Left cardiac atrium (tissue), 4 donors: ENCODE measurements at regions not wholly inside any gene's neighbourhood (a gene's known extent, or its start where the extent isn't known, plus 50 kb on each side); places are given as distances from the start of the nearest gene placed in this dataset.

ENCODE experiments used
- ATAC-seq, 2 donors: fragments of 200-7000 bp; cut with Tn5 transposase; one replicate each; pipeline ENCODE4 v1.9.1; 2020; ENCODE audit warnings: mild to moderate bottlenecking in 2 of 2, moderate library complexity in 2 of 2
- DNase-seq: peaks from one replicate; pipeline ENCODE4 v3.0.0-alpha.2; 2020
- intact Hi-C, 2 donors: fragments of 100-400 bp; cut with DNase I; formaldehyde crosslinking; loops; one replicate each; pipeline versions ENCODE4 v1.14.1 to v1.15.1; 2022 to 2023
- donor health status: DM: no; HTN: yes; CAD: no.
- donor health status: DM: no; HTN: yes; CAD: no; lungs with severe emphysema.
- donor health status: DM: yes; HTN: yes; CAD: no.
- donor health status: Dilated cardiomyopathy.

DNA sequence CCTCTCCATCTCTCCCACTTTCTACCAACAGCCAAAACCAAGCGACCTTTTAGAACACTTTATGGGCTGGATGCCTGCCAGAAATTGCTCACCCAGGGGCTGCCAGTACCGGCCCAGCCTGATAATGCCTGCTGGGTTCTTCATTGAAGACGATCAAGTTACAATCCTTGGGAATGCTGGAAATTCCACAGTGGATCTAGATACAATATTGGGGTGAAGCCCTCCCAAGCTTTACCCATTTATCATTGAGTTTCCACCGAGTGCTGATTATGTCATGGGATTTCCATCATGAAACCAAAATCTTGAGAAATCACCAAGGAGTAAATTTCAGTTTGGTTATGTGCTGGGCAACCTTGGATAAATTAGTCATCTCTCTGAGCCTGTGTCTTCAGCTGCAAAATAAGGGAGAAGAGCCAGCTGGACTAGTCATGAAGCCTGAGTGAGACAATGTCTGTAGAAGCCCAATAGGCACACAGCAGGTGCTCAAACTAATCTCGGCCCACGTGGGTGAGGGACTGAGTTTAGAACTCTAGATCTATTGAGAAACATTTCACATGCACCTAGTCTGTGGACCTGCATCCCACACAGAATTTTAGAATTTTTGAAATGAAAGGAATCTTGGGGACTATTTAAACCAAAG lies 75.5 kb upstream of the CLMN start:
- intact Hi-C loops = no loop called here
- DNase-seq (peak; percentile 37), ATAC-seq (peak in 1 of 2 donors; percentile 81)

GRCh38 chr14:95394297-95395097 lies 74.8 kb upstream of the CLMN start:
- intact Hi-C loops = no loop called here
- ATAC-seq (no peak), DNase-seq (no peak)

DNA sequence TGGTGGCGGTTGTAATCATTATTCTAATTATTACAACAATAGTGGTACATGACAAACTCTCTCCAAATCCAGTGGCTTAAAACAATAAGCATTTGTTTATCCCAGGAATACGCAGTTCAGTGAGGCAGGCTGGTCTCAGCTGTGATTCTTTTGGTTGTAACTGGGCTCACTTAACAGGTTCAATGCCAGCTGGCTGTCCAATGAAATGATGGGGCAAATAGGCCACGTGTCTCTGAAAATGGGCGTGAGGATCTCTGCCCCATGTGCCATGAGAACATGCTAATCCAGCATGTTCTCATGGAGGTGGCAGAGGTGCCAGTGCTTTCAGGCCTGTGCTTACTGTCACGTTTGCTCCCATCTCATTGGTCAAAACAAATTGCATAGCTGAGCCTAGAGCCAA lies 73.1 kb upstream of the CLMN start:
- no peak for ATAC-seq
- DNase-seq = no peak
- intact Hi-C loops = no loop called here

DNA sequence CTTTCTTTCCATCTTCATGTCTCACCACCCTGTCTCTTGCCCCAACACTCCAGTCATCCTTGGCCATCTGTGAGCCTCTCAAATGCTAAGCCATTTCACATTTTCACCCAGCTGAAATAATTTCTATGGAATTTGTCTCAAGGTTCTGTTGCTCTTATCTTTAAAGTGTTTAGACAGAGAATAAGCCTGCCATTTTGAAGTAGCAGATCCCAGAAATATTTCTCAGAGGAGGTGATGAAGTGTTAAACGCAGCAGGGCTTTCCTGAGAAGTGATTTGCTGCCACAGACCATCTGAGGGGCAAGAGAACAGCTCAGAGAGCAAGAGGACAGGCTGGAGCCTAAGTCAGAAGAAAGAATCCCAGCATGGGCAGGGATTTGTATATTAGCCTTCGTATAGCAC lies 71.6 kb upstream of the CLMN start:
- intact Hi-C loops = no loop called here
- ATAC-seq (no peak), DNase-seq (no peak)

- DNase-seq = peak; percentile 90
- intact Hi-C loops = no loop called here
- peak; percentile 89 to 96 for ATAC-seq
Measured at GRCh38 chr14:95389471-95390011, 69.8 kb upstream of the CLMN start.

- intact Hi-C loops = no loop called here
- ATAC-seq (no peak), DNase-seq (no peak)
Measured at GRCh38 chr14:95388699-95389098, 69.0 kb upstream of the CLMN start.

GRCh38 chr14:95387826-95388445 lies 68.2 kb upstream of the CLMN start:
- intact Hi-C loops = no loop called here
- no peak for DNase-seq

GRCh38 chr14:95386536-95387095 lies 66.9 kb upstream of the CLMN start:
- intact Hi-C loops = no loop called here
- ATAC-seq (no peak), DNase-seq (no peak)

More at GRCh38 chr14:95387826-95388445, 68.2 kb upstream of the CLMN start:
- no peak for ATAC-seq

- DNase-seq (no peak), ATAC-seq (no peak)
- intact Hi-C loops = no loop called here
Measured at GRCh38 chr14:95385701-95386100, 66.0 kb upstream of the CLMN start.

GRCh38 chr14:95382747-95383146 lies 63.0 kb upstream of the CLMN start:
- intact Hi-C loops = no loop called here
- ATAC-seq (no peak), DNase-seq (no peak)

DNA sequence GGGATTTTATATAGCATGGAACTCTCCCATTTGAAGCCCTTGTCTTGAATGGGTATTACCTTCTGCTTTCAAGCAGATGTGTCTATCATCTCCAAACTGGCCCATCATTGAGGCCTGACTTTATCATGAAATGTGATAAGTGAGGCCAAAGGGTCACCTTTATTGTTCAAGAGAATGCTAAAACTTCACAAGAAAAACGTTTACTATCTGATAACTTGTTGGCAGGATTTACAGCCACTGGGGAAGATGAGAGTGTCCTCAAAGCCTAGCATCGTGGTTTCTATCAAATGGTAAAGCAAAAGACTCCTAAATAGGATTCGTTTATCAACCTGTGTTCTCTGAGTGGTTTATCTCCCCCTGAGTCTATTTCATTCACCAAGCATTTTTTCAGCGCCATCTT lies 62.0 kb upstream of the CLMN start:
- intact Hi-C loops = no loop called here
- no peak for ATAC-seq
- DNase-seq = no peak

DNA sequence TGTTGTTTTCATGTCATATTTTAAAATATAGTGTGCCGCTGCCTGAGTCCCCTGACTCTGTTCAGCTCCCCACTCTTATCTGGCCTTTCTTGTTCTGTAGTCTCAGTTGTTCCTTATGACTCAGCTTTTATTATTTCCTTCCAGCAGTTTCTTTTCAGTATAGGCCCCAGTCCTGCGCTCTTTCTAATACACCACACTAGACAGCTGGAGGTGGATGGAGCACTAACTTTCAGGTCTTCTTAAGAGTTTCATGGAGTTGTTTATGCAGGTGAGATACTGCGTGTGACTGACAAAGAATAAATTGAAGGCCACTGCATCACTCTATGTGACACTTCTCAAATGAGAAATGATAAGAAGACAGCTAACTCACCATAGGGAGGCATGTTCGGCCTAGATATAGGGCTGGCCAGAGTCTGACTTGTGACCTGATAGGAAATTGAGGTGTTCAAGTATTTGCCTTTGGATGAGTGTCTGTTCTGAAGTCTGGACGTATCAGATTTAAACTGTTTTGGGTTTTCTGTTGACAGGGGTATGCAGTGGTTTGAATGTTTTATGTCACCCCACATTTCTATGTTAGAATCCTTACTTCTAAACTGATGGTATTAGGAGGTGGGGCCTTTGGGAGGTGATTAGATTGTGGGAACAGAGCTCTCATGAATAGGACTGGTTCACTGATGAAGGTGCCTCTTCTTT lies 60.8 kb upstream of the CLMN start:
- intact Hi-C loops = no loop called here
- DNase-seq (no peak), ATAC-seq (no peak)

GRCh38 chr14:95379634-95380033 lies 59.9 kb upstream of the CLMN start:
- ATAC-seq = no peak
- DNase-seq = no peak
- intact Hi-C loops = no loop called here

DNA sequence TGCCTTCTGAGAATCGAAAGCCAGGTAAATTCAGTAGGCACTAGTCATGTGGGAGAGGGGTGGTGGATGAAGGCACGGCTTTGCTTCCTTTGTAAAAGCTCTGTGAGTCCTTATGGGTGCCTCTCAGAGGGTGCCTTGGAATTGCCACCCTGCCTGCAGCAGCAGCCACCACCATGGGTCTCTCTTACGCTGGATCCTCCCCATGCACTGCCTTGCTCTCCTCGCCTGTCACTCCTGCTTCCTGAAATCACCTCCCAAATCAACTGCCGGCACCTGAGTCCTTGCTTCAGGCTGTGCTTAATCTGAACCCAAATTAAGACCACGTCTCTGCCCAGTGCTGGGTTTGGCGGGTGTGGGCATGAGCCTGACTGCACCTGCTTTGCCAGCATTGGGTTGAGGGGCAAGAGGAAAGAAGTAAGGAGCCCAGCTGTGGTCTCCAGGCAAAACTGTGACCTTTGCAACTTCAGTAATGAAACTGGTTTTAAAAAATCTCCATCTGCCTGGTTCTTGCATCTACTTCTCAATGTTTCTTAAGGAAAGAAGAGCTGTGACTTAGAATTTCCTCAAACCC lies 55.9 kb upstream of the CLMN start:
- DNase-seq (no peak), ATAC-seq (no peak)
- intact Hi-C loops = no loop called here

DNA sequence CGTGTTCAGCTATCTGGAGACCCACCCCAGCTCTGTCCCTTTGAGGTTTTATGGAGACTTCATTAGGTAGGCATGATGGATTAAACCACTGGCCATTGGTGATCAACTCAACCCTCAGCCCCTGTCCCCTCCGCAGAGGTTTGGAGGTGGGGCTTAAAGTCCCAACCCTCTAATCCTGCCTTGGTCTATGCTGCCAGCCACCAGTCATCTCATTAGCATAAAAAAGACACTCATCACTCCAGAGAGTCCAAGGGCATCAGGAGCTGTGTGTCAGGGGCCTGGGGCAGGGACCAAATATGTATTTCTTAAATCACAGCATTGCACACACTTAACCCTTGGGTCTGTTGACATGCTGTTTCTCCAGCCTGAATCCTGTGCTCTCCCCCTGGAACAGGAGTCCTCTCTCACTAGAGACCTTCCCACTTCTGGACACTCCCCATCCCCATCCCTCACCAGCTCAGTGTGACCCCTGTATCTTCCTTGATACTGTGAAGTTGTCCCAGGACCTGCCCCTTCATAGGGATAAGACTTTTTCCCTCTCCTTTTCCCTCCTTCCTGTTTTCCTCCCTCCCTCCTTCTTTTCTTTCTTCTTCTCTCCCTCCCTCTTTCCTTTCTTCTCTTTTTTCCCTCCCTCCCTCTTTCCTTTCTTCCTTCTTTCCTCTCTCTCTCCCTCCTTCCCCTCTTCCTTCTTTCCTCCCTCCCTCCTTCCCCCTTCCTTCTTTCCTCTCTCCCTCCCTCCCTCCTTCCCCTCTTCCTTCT lies 54.7 kb upstream of the CLMN start:
- intact Hi-C loops = no loop called here
- ATAC-seq (no peak), DNase-seq (no peak)

DNA sequence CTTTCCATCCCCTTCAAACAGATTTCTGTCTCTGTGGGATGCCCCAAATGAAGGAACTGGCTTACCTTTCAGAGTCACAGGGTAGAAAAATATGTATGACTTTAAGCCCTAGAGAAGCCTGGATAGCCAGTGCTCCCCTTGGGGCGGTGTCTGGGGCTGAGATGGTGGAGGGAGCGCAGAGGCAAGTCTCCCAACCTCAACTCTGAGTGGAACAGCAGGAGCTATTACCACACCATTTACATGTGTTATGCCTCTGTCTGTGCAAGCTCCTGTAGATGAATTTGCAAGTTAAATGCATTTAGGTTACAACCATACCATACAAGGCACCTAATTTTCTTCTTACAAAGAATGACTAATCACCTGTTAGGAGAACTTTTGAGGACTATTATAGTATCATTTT lies 50.4 kb upstream of the CLMN start:
- no peak for ATAC-seq
- DNase-seq = no peak
- intact Hi-C loops = no loop called here
